ENCODE measurements at regions not wholly inside any gene's neighbourhood (a gene's known extent, or its start where the extent isn't known, plus 50 kb on each side); places are given as distances from the start of the nearest gene placed in this dataset.

GRCh38 chr9:79242489-79242888, 329.3 kb upstream of the TLE4 start:
- TF ChIP-seq POLR2A (IDR thresholded peaks at IDR 0.05) = no peak
- no peak for TF ChIP-seq CTCF (IDR thresholded peaks at IDR 0.05)
